HUES64 (cell line): ENCODE measurements at regions not wholly inside any gene's neighbourhood (a gene's known extent, or its start where the extent isn't known, plus 50 kb on each side); places are given as distances from the start of the nearest gene placed in this dataset.

ENCODE experiments used
- H3K27ac ChIP-seq: 2 replicates; pipeline ENCODE4 v1.7.0; 2013; ENCODE audit warnings: low read depth, low read length, inconsistent platforms
- H3K27me3 ChIP-seq: 2 replicates; pipeline ENCODE4 v1.6.1; 2013; ENCODE audit warnings: mild to moderate bottlenecking, low read length; ENCODE audit not compliant: insufficient read depth
- H3K36me3 ChIP-seq: 2 replicates; pipeline ENCODE4 v1.6.1; 2013; ENCODE audit warnings: mild to moderate bottlenecking, low read length; ENCODE audit not compliant: insufficient read depth
- H3K4me1 ChIP-seq: 2 replicates; pipeline ENCODE4 v1.6.1; 2013; ENCODE audit warnings: mild to moderate bottlenecking, low read length, moderate library complexity; ENCODE audit not compliant: insufficient read depth
- H3K4me3 ChIP-seq: 2 replicates; pipeline ENCODE4 v1.5.1; 2013; ENCODE audit warnings: mild to moderate bottlenecking, low read length, moderate library complexity
- H3K9ac ChIP-seq: 2 replicates; pipeline ENCODE4 v1.6.1; 2013; ENCODE audit warnings: mild to moderate bottlenecking, low read depth, low read length
- H3K9me3 ChIP-seq: 2 replicates; pipeline ENCODE4 v1.6.1; 2013; ENCODE audit warnings: low read depth, low read length; ENCODE audit not compliant: insufficient read depth
- WGBS: fragments of 150-250, 120-280 bp; methylation state at CpG from one replicate; pipeline ENCODE4 v1.1.7; 2013; ENCODE audit warnings: missing lambda C conversion rate; 5-methylcytosine and 5-hydroxymethylcytosine counted together

GRCh38 chr22:48185071-48186055 lies 1422.9 kb downstream of the TBC1D22A start:
- H3K9me3 ChIP-seq = 0 out of 2 replicates have a peak, but pooled peaks cover 3% of the 10 kb centered on the region
- H3K4me3 ChIP-seq = no peak overlapping the region
- no peaks in the 10 kb centered on the region for H3K27me3 ChIP-seq
- H3K27ac ChIP-seq = no peak overlapping the region
- 94% methylated on average over 20 of the region's 20 CpGs for WGBS
- no peaks in the 10 kb centered on the region for H3K36me3 ChIP-seq
- no peak overlapping the region for H3K9ac ChIP-seq
- H3K4me1 ChIP-seq = peaks cover 8% of the 10 kb centered on the region

- no peaks in the 10 kb centered on the region for H3K36me3 ChIP-seq
- 89% methylated on average over 25 of the region's 25 CpGs for WGBS
- no peak overlapping the region for H3K4me3 ChIP-seq
- no peaks in the 10 kb centered on the region for H3K27me3 ChIP-seq
- H3K9ac ChIP-seq = no peak overlapping the region
- H3K9me3 ChIP-seq = no peaks in the 10 kb centered on the region
- peaks cover 3% of the 10 kb centered on the region; the same call in 1 of the 2 replicates for H3K4me1 ChIP-seq
- no peak overlapping the region for H3K27ac ChIP-seq
Observed at GRCh38 chr22:48182846-48183805, 1420.7 kb downstream of the TBC1D22A start.

- WGBS = 94% methylated on average over 5 of the region's 5 CpGs
- Histone ChIP-seq H3K36me3 (no peaks in the 10 kb centered on the region), H3K4me3 (no peak overlapping the region), H3K4me1 (no peaks in the 10 kb centered on the region), H3K27me3 (no peaks in the 10 kb centered on the region), H3K27ac (no peak overlapping the region), H3K9me3 (no peaks in the 10 kb centered on the region), H3K9ac (no peak overlapping the region)
Observed at GRCh38 chr22:48182031-48182430, 1419.6 kb downstream of the TBC1D22A start.

GRCh38 chr22:48181263-48181955 lies 1419.0 kb downstream of the TBC1D22A start:
- Histone ChIP-seq H3K9me3 (no peaks in the 10 kb centered on the region), H3K27me3 (no peaks in the 10 kb centered on the region), H3K36me3 (no peaks in the 10 kb centered on the region), H3K27ac (no peak overlapping the region), H3K4me3 (no peak overlapping the region), H3K9ac (no peak overlapping the region), H3K4me1 (no peaks in the 10 kb centered on the region)
- WGBS = 90% methylated on average over 18 of the region's 18 CpGs

- 89% methylated on average over 4 of the region's 4 CpGs for WGBS
- no peaks in the 10 kb centered on the region for H3K36me3 ChIP-seq
- H3K9me3 ChIP-seq = no peaks in the 10 kb centered on the region
Observed at GRCh38 chr22:48180631-48181030, 1418.2 kb downstream of the TBC1D22A start.

GRCh38 chr22:48179571-48180546 lies 1417.4 kb downstream of the TBC1D22A start:
- no peak overlapping the region for H3K4me3 ChIP-seq
- 92% methylated on average over 15 of the region's 15 CpGs for WGBS
- no peak overlapping the region for H3K27ac ChIP-seq
- H3K27me3 ChIP-seq = no peaks in the 10 kb centered on the region
- H3K9ac ChIP-seq = no peak overlapping the region
- H3K9me3 ChIP-seq = no peaks in the 10 kb centered on the region
- no peaks in the 10 kb centered on the region for H3K36me3 ChIP-seq
- H3K4me1 ChIP-seq = no peaks in the 10 kb centered on the region

More at GRCh38 chr22:48180631-48181030, 1418.2 kb downstream of the TBC1D22A start:
- Histone ChIP-seq H3K27me3 (no peaks in the 10 kb centered on the region), H3K9ac (no peak overlapping the region), H3K4me1 (no peaks in the 10 kb centered on the region), H3K4me3 (no peak overlapping the region), H3K27ac (no peak overlapping the region)

GRCh38 chr22:48178536-48178935 lies 1416.1 kb downstream of the TBC1D22A start:
- H3K9me3 ChIP-seq = no peaks in the 10 kb centered on the region
- 94% methylated on average over 7 of the region's 7 CpGs for WGBS
- no peaks in the 10 kb centered on the region for H3K27me3 ChIP-seq
- no peak overlapping the region for H3K27ac ChIP-seq
- no peaks in the 10 kb centered on the region for H3K36me3 ChIP-seq
- no peaks in the 10 kb centered on the region for H3K4me1 ChIP-seq
- H3K4me3 ChIP-seq = no peak overlapping the region
- no peak overlapping the region for H3K9ac ChIP-seq

GRCh38 chr22:48177631-48178030 lies 1415.2 kb downstream of the TBC1D22A start:
- H3K27me3 ChIP-seq = no peaks in the 10 kb centered on the region
- H3K9ac ChIP-seq = no peak overlapping the region
- H3K27ac ChIP-seq = no peak overlapping the region
- no peak overlapping the region for H3K4me3 ChIP-seq
- no peaks in the 10 kb centered on the region for H3K4me1 ChIP-seq
- H3K9me3 ChIP-seq = no peaks in the 10 kb centered on the region
- no peaks in the 10 kb centered on the region for H3K36me3 ChIP-seq
- 92% methylated on average over 5 of the region's 5 CpGs for WGBS

GRCh38 chr22:48175721-48176120 lies 1413.3 kb downstream of the TBC1D22A start:
- Histone ChIP-seq H3K4me3 (no peak overlapping the region), H3K27ac (no peak overlapping the region), H3K4me1 (no peaks in the 10 kb centered on the region), H3K9me3 (no peaks in the 10 kb centered on the region), H3K36me3 (no peaks in the 10 kb centered on the region), H3K9ac (no peak overlapping the region), H3K27me3 (no peaks in the 10 kb centered on the region)
- WGBS = 91% methylated on average over 2 of the region's 2 CpGs

- H3K27me3 ChIP-seq = no peaks in the 10 kb centered on the region
- no peak overlapping the region for H3K4me3 ChIP-seq
- H3K4me1 ChIP-seq = no peaks in the 10 kb centered on the region
- H3K9me3 ChIP-seq = no peaks in the 10 kb centered on the region
- 91% methylated on average over 7 of the region's 7 CpGs for WGBS
- H3K27ac ChIP-seq = no peak overlapping the region
- H3K9ac ChIP-seq = no peak overlapping the region
- no peaks in the 10 kb centered on the region for H3K36me3 ChIP-seq
Observed at GRCh38 chr22:48173773-48174160, 1411.3 kb downstream of the TBC1D22A start.
